Kidney epithelial cell (primary cell): ENCODE measurements at regions not wholly inside any gene's neighbourhood (a gene's known extent, or its start where the extent isn't known, plus 50 kb on each side); places are given as distances from the start of the nearest gene placed in this dataset.

Experiments used
- DNase-seq: peaks from one replicate; pipeline ENCODE4 v3.0.0-alpha.2; 2010; ENCODE audit warnings: low read depth
- H3K27me3 ChIP-seq: 2 replicates; pipeline ENCODE4 v1.6.0; 2011; ENCODE audit warnings: low read length; ENCODE audit not compliant: control insufficient read depth, insufficient read depth
- H3K36me3 ChIP-seq: 2 replicates; pipeline ENCODE4 v1.5.1; 2011; ENCODE audit warnings: low read length; ENCODE audit not compliant: control insufficient read depth, insufficient read depth
- H3K4me3 ChIP-seq: 2 replicates; pipeline ENCODE4 v1.5.1; 2011; ENCODE audit warnings: low read depth, mild to moderate bottlenecking, control low read depth, low read length
- TF ChIP-seq, protein P1 (sequence below): IDR thresholded peaks from 2 replicates; pipeline ENCODE4 v1.5.1; 2011; ENCODE audit warnings: mild to moderate bottlenecking, moderate library complexity, low read length, control low read depth, inconsistent platforms; ENCODE audit not compliant: insufficient read depth, poor library complexity, severe bottlenecking

DNA sequence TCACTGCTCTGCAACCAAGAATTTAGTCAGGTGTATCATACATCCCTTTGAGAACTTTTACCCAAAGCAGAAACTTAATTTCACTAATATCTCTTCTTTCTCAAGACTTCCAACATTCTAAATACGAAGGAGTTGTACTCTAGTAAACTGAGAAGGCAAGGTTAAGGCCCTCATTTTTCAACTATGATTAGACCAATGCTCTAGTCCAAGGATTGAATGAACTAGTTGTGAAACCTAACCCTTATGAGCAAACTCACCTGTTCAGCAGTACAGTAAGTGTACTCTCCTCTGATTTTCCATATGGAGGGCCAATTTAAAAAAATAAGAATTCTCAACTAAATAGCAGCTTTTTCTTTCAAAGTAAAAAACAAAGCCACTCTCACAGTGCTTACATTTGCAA, 180.0 kb upstream of the C11orf58 start:
- Histone ChIP-seq H3K4me3 (no peak overlapping the region), H3K27me3 (no peaks in the 10 kb centered on the region), H3K36me3 (no peaks in the 10 kb centered on the region)
- DNase-seq: no peak
- TF ChIP-seq, protein P1, sequence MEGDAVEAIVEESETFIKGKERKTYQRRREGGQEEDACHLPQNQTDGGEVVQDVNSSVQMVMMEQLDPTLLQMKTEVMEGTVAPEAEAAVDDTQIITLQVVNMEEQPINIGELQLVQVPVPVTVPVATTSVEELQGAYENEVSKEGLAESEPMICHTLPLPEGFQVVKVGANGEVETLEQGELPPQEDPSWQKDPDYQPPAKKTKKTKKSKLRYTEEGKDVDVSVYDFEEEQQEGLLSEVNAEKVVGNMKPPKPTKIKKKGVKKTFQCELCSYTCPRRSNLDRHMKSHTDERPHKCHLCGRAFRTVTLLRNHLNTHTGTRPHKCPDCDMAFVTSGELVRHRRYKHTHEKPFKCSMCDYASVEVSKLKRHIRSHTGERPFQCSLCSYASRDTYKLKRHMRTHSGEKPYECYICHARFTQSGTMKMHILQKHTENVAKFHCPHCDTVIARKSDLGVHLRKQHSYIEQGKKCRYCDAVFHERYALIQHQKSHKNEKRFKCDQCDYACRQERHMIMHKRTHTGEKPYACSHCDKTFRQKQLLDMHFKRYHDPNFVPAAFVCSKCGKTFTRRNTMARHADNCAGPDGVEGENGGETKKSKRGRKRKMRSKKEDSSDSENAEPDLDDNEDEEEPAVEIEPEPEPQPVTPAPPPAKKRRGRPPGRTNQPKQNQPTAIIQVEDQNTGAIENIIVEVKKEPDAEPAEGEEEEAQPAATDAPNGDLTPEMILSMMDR: no peak

DNA sequence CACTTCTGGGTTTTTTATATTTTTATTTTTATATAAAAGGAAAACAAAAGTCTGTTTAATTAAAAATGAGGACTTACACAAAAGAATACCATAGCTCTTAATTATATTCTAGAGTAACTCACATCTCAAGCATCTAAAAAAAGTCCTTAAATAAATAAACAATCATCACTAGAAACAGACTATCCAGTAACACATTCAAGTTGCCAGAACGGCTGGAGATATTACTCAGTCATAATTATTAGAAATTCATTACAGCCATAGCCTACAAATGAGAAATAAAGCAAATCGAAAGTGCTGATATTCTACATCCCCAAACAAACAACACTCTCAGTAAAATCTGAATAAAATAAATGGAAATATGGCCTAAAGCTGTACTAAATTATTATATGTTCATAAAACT, 182.5 kb upstream of the C11orf58 start:
- H3K27me3 ChIP-seq: no peaks in the 10 kb centered on the region
- no peaks in the 10 kb centered on the region for H3K36me3 ChIP-seq
- H3K4me3 ChIP-seq: no peak overlapping the region
- no peak for DNase-seq
- TF ChIP-seq, protein P1: no peak

DNA sequence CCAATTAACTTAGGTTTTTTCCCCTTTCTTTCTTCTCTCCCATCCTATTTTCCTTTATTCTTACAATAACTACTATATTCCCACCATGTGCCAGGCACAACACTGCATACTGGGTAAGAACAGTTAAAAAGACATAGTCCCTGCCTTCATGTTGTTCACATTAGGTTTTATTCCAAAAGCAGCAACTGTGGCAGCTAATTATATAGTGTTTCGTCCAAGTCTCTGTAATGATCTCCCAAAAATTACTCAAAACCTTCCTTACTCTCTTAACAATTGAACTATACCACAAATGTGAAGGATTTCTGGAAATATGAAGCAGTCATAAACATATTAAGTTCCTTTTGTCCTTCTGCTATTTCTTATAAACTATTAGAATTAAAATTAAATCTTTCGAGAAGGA, 184.1 kb upstream of the C11orf58 start:
- no peaks in the 10 kb centered on the region for H3K36me3 ChIP-seq
- DNase-seq: no peak
- no peaks in the 10 kb centered on the region for H3K27me3 ChIP-seq
- no peak overlapping the region for H3K4me3 ChIP-seq
- TF ChIP-seq, protein P1: no peak

DNA sequence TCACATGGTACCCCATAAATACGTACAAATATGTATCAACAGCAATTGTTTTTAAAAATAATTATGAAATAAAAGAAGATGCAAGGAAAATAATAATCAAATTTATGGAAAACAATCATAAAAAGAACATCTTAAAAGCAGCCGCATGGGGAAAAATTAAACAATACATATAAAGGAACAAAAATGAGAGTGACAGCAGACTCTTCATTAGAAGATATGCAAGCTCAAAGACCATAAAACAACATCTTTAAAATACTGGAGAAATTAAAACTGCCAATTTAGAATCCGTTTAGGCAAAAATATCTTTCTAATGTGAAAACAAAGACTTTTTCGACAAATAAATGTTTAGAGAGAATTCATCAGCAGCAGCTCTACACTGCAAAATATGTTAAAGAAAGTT, 190.6 kb upstream of the C11orf58 start:
- H3K36me3 ChIP-seq: no peaks in the 10 kb centered on the region
- H3K27me3 ChIP-seq: no peaks in the 10 kb centered on the region
- DNase-seq: no peak

DNA sequence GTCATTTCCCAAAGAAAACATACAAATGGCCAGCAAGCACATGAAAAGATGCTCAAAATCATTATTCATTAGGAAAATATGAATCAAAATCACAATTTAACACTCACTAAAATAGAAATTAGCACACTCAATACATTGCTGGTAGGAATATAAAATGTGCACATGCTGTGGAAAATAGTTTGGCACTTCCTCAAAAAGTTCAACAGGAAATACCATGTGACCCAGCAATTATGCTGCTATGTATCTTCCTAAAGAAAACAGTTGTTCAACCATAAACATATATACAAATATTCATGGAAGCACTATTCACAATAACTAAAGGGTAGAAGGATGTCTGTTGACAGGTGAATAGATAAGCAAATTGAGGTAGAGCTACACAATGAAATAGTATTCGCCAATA, 187.3 kb upstream of the SOX6 start:
- no peaks in the 10 kb centered on the region for H3K27me3 ChIP-seq
- no peak for DNase-seq

More for the DNA sequence above, 190.6 kb upstream of the C11orf58 start:
- H3K4me3 ChIP-seq: no peak overlapping the region
- TF ChIP-seq, protein P1: no peak

DNA sequence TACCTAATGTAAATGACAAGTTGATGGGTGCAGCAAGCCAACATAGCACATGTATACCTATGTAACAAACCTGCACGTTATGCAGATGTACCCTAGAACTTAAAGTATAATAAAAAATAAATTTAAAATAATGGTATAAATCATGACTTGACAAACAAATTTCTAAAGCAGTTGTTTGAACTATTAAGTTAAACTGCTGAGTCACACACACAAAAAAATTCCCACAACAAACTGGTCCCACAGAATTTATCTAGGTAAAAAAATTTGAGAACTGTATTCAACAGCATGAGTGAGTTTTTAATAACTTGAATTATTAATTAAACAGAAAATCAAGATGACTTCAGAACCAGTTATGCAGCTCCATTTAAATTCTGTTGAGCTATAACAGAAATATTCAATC, 186.0 kb upstream of the SOX6 start:
- no peak for DNase-seq
- no peaks in the 10 kb centered on the region for H3K36me3 ChIP-seq
- no peak overlapping the region for H3K4me3 ChIP-seq
- no peaks in the 10 kb centered on the region for H3K27me3 ChIP-seq
- TF ChIP-seq, protein P1: no peak

More for the DNA sequence above, 187.3 kb upstream of the SOX6 start:
- no peak overlapping the region for H3K4me3 ChIP-seq
- H3K36me3 ChIP-seq: no peaks in the 10 kb centered on the region
- TF ChIP-seq, protein P1: no peak
